DOHH2 (cell line): ENCODE measurements at regions not wholly inside any gene's neighbourhood (a gene's known extent, or its start where the extent isn't known, plus 50 kb on each side); places are given as distances from the start of the nearest gene placed in this dataset.

ENCODE experiments used
- CTCF ChIP-seq: fragments of 200-600 bp; sonication (generic); IDR thresholded peaks from one replicate; pipeline ENCODE4 v1.5.1; 2014; ENCODE audit warnings: antibody characterized with exemption, mild to moderate bottlenecking, low read depth, low read length; ENCODE audit not compliant: poor library complexity, severe bottlenecking
- EZH2phosphoT487 ChIP-seq: fragments of 200-600 bp; sonication (generic); IDR thresholded peaks from 2 replicates; pipeline ENCODE4 v1.6.1; 2017; ENCODE audit warnings: borderline replicate concordance, mild to moderate bottlenecking, antibody characterized with exemption, low read length, moderate library complexity, mixed read lengths

- TF ChIP-seq CTCF, result no peak
- TF ChIP-seq EZH2phosphoT487, result no peak
Measured at GRCh38 chr1:69294171-69294570, 273.6 kb upstream of the LRRC7 start.
